Glomerular visceral epithelial cell (primary cell): ENCODE measurements at regions not wholly inside any gene's neighbourhood (a gene's known extent, or its start where the extent isn't known, plus 50 kb on each side); places are given as distances from the start of the nearest gene placed in this dataset.
A peak's percentile ranks its signal among the peaks of the same experiment; 100 is the strongest.

Source experiments
- DNase-seq: peaks from one replicate; pipeline ENCODE4 v3.0.0-alpha.2; 2016; ENCODE audit errors: extremely low spot score

DNA sequence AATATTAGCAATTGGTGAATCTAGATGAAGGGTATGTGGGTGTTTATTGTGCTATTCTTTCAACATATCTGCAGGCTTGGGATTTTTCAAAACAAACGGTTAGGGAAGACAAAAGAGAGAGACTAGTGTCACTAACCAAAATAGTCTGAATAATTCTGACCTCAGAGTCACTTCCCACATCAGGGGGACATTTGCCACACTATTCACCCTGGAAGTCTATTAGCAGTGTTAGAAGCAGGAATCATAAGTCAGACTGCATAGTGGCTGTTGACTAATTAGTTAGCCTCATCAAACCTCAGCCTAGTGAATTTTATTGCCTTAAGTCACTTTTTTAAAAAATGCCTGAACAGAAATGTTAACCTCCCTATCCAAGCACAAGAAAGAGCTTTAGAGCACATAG lies 169.2 kb upstream of the RGMB start:
- no peak for DNase-seq

DNA sequence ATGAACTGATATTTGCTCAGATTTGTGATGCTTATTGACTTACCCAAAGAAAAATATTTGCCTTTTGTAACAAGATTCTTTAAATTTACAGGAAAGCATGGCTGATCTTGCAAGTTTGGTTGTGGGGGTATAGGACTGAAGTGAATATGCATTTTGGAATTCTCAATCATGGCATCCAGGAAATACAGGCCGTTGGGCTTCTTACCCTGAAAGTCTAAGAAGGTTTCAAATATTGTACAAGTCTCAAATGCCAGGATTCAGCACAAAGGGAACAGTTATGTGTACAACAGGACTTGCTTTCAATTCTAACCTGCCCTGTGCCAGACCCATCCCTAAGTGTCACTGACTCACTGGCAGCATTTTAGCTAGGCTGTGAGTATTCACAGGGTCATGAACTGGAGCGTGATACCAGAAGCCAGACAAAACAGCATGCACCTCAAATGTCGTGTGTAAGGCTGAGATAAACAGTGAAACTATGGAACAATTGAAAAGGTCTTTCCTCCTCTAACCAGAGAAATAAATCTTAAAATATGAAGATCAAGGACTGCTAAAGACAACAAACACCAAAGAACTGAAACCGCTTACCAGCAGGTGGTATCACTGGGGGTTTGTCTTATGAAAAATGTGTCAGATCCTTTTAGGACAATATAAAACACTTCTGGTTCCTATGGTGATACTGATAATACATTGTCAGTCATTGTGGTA lies 168.6 kb upstream of the RGMB start:
- DNase-seq = no peak

DNA sequence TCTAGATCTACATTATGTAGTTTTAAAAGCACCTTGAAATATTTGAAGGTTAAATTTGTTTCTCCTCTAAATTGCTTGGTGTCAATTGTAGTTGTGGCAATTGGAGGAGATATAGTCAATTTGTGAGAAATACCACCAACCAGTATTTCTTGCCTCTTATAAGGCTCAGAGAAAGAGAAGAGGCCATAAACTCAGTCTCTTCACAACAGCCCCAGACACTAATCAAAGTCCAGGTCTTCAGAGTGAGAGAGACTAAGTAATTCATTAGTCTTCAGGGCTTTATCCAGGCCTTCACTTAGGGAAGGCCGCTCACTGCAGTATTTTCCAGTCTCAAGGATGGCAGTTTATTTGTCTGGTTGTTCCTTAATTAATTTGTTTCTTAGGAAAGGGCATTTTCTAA lies 168.0 kb upstream of the RGMB start:
- no peak for DNase-seq

DNA sequence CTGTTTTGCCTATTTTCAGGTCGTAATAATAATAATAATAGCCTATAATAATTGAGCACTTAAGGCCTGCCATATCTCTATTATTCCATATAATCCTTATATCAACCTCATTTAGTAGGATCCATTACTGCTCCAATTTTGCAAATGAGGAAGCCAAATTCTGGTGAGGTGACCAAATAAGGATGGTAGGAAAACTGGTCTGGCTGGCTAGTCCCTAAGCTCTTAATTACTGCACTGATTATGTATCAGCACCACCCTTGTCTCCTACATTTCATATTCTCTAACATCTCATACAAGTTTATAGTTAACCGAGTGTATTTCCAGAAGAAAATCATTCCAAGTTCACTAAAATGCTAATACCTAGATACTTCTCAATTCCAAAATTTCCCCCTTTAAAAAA lies 166.5 kb upstream of the RGMB start:
- DNase-seq = no peak

GRCh38 chr5:98608052-98608451 lies 165.4 kb upstream of the RGMB start:
- DNase-seq = no peak

DNA sequence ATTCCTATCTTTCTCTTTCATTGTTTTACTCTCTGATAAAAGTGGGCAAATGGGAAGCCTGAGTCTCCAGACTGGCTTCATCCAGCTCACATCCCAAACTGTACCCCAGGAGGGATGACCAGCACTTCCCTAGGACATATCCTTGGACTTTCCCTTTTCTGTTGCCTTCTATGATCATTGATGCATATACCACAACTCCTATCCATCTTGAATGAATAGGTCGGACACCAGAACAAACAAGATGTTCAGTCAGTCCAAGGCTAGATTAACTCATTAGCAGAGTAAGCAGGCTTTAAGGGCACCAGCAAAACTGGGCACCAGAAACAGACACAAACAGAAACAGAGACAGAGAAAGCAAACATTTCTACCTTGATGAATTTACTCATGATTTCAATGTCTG lies 159.1 kb upstream of the RGMB start:
- DNase-seq = peak; percentile 37

- no peak for DNase-seq
Observed at GRCh38 chr5:98621821-98622220, 151.6 kb upstream of the RGMB start.

DNA sequence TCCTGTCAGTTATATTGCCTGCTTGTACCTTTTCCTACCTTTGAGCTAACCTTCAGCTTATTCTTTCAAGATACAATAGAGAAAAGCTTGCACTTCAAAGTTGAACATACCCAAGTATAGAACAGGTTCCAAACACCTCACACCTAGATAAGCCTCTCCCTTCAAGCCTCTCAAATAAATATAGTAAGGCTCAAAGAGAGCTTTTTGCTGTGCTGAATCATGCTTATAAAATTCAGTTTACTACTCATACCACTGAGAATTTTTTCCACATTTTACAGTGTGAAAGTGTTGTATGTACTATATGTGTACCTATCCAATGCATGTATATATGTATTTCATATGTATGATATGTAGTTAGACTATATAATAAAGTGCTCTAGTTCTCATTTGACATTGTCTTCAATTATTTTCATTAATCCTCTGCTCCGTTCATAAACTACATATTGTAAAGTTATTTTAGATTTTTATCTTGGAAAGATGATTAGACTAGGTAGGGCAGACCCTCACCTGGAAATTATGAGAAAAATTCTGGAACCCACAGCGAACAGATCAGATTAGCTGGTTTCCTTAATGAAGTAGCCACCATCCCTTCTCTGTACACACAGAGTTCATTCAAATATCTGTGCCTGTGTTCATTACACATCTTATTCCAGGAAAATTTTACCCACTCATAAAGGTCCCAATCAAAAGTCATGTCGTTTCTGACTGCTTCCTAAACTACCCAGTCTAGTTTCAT lies 149.2 kb upstream of the RGMB start:
- no peak for DNase-seq

DNA sequence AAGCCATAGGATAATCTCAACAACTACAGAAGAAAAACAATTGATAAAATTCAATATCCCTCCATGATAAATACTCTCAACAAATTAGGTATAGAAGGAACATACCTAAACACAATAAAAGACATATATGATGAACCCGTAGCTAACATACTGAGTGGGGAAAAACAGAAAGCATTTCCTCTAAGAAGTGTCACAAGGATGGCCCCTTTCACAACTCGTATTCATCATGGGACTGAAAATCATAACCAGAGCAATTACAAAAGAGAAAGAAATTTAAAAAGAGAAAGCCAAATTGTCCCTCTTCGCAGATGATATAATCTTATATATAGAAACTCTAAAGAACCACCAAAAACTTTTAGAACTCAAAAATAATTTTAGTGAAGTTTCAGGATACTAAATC lies 146.3 kb upstream of the RGMB start:
- DNase-seq = no peak

DNA sequence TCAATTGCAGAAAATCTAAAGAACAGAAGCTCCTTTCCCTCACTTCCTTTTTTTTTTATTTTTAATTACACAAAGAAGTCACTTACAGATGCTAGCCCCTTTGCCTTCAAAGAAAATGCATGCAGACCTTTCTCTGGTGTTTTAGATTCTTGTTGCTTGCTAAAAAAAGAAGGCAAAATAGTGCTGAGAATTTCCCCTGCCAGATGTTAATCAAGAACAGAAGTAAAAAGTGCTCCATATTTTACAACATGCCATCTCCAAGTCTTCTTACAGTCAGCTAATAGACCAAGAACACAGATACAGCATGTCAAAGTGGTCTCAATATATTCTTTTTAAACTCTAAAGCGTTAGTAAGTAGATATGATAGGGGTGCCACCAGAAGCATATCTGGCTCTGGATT lies 142.8 kb upstream of the RGMB start:
- DNase-seq = no peak

DNA sequence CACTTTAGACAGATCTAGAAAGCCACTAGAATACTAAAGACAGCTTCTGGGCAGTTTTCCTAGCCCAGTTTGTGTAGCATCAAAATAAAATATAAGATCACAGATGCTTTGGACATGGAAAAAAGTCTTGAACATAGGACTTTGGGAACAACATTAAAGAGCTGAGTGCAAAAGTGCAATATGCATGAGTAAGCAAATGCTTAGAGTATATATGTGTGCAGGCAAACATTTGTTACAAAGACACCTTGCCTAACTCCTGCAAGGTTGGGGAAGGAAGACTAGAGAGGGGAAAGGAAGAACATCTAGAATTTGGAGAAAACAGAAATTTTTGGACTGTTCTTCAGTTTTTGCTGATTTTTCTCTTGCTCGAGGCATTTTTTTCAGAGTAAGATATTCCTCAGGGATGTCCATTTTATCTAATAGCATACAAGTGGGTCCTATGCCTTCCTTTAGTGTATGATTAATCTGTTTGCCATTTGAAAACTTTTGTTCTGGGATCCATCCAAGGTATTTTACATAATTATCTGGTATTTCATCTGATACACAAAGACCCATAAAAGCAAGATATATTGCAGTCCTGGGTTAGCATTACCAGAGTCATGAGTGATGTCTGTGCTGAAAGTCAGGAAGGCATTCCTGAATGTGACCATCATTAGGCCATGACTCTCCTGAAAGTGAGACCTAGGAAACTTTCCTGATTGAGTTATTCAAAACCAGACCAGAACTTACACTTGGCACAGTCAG lies 142.0 kb upstream of the RGMB start:
- peak; percentile 46 for DNase-seq

GRCh38 chr5:98635656-98636055 lies 137.8 kb upstream of the RGMB start:
- DNase-seq = no peak

GRCh38 chr5:98637116-98637515 lies 136.3 kb upstream of the RGMB start:
- DNase-seq = no peak

DNA sequence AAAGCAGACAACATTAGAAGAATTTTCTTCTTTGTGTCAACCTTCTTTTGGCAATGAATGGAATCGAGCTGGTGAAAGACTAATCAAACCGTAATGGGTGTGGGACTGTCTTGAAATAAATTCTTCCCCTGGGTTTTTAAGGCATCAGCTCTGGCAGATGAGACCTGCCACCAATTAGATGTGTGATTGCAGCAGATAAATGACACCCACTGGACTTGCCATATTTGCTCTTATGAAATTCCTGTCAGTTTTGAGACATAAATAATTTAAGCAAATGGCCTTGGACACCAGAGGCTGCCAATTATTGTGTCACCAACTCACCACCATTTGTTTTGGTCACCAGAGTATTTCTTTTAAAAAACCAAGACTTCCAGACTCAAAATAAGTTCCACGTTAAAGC lies 135.9 kb upstream of the RGMB start:
- DNase-seq = no peak

- DNase-seq = no peak
Observed at GRCh38 chr5:98638111-98638510, 135.4 kb upstream of the RGMB start.

GRCh38 chr5:98638701-98639100 lies 134.8 kb upstream of the RGMB start:
- peak; percentile 87 for DNase-seq

DNA sequence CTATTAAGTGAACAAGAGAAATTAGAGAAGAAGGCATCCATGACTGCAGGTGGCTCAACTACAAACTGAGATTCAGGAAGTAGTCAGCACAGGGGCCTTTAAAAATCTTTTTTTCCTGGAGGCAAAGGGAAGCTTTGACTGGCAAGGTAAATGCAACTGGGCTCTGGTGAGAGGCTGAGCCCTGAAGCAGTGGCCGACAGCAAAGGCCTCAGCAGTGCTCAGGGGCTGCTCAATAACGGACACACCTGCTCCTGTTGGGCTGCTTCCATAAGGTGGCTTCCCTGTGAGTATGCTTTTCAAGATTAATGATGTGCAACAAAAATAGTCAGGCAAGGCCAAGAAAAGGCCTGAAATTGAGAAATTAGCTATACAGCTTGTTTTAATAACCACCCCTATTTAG lies 134.2 kb upstream of the RGMB start:
- DNase-seq = no peak

DNA sequence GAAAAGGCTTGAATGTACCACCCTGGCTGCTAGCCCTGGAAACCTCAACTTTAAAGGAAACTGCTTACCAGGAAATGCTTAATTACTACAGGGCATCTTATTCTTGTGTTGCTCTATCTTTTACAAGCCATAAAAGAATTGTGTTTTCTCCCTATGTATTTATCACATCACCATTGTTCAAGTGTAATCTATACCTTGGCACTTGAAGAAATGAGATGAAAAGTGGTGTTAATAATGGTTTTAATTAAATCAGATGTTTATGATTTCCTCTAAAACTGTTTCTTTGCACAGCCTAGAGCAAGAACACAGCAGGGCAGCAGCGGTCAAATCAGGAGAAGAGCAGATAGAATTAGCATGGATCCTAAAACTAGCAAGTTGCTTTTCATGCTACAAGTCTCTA lies 131.8 kb upstream of the RGMB start:
- DNase-seq = no peak

GRCh38 chr5:98643569-98643968 lies 129.9 kb upstream of the RGMB start:
- DNase-seq = no peak

DNA sequence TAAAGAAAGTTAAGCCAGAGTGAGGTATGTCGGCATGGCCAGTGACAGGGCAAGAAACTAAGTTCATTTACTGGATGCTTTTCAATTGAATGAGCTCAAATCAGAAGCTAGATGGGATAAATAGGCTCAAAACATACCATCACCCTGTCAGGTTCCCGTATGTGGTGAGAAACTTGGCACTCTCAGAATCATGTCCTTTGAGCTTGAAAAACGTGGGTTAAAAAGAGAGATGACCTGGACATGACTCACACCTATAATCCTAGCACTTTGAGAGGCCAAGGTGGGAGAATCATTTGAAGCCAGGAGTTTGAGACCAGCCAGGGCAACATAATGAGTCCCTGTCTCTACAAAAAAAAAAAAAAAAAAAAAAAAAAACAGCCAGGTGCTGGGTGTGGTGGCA lies 121.7 kb upstream of the RGMB start:
- no peak for DNase-seq

- no peak for DNase-seq
Observed at GRCh38 chr5:98656125-98656795, 117.2 kb upstream of the RGMB start.

DNA sequence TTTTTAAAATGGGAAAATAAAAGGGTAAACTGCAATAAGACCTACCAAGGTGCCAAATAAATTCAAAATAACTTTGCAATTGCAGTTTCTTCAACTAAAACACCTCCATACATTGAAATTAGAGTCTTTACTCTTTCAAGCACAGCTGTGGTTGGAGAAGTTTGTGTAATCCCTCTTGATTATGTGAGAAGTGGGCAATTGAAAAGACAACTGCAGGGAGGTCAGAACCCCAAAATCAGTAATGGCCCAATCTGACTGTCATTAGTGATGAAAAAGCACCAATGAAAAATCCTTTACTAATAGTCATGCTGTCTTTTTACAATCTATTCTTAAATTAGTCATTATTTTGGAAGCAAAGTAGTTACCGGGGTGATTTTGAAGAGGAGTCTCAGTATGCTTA lies 116.7 kb upstream of the RGMB start:
- DNase-seq = no peak
